Thyroid gland (tissue), 4 donors: ENCODE measurements at regions not wholly inside any gene's neighbourhood (a gene's known extent, or its start where the extent isn't known, plus 50 kb on each side); places are given as distances from the start of the nearest gene placed in this dataset.

Source experiments
- CTCF ChIP-seq, 6 experiments: fragments of 200-600 bp in 3 of 6; fragments of 450-650 bp in 3 of 6; sonication (generic) in 3 of 6; IDR thresholded peaks; one replicate each; pipeline ENCODE4 v1.5.1; 2016 to 2019; ENCODE audit warnings: antibody characterized with exemption in 6 of 6, mild to moderate bottlenecking in 2 of 6, inconsistent platforms in 1 of 6, moderate library complexity in 1 of 6
- POLR2A ChIP-seq, 2 donors: fragments of 450-650 bp; IDR thresholded peaks; one replicate each; pipeline ENCODE4 v1.6.1; 2017; ENCODE audit warnings: antibody characterized with exemption in 2 of 2, mild to moderate bottlenecking in 2 of 2, moderate library complexity in 1 of 2

GRCh38 chr2:35204323-35204722, 1151.3 kb upstream of the CRIM1 start:
- TF ChIP-seq CTCF (IDR thresholded peaks at IDR 0.05) = no peak
- no peak for TF ChIP-seq POLR2A (IDR thresholded peaks at IDR 0.05)
